ENCODE measurements at regions not wholly inside any gene's neighbourhood (a gene's known extent, or its start where the extent isn't known, plus 50 kb on each side); places are given as distances from the start of the nearest gene placed in this dataset.

DNA sequence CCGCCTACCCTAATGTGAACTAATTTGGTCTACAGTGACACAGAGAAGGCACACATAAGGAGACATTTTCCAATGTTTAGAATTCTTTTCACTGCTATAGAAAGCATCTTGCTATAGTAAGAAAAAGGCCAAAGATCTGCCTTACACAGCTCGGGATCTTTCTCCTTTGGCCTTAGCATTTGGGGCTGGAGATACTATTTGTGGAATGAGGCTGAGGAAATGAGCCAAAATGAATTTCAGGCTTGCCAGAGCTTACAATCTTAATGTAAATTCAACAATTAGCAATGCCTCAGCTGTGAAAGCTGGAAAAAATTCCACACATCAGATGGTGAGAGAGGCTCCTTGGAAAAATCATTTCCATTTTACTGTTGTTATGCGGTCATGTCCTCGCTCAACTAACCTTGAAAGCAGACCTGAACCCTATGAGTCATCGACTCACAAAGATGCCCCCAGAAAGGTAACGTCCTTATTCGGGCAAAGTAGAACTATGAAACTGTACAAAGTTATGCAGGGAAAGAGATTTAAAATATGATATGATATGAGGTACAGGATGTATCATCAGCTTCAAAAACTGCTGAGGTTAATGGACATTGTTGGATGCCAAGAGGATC is 324.5 kb upstream of the NBEA start (continued):
- TF ChIP-seq GABPA (IDR thresholded peaks at IDR 0.05 in 1 of 2, conservative IDR thresholded peaks at IDR 0.05 in 1 of 2): no peak

DNA sequence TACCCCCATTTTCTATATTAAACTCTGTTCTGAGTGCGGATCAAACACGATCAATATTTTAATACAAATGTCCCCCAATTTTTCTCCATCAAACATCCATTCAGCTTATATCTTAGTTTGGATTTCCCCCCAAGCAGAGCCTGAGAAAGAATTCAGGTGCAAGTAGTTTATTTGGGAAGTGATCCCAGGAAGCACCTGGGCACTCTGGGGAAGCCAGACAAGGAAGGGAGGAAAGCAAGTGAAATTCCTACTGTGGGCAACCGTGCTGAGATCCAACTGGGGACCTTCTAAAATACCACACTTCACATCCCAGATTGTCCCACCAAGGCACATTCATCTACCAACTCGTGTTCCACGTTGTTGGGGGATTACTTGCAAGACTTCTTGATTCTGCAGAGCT is 323.4 kb upstream of the NBEA start:
- 65% methylated on average over 5 of the region's 5 CpGs for WGBS

More for the DNA sequence above, 323.4 kb upstream of the NBEA start:
- no peak for DNase-seq (ENCODE audit: low spot score)
- TF ChIP-seq FOXA1 (IDR thresholded peaks at IDR 0.05) (no peak), HNF4A (conservative IDR thresholded peaks at IDR 0.05) (no peak), RXRA (IDR thresholded peaks at IDR 0.05) (no peak), YY1 (IDR thresholded peaks at IDR 0.05) (no peak), GABPA (IDR thresholded peaks at IDR 0.05 in 1 of 2, conservative IDR thresholded peaks at IDR 0.05 in 1 of 2) (no peak), FOXA2 (IDR thresholded peaks at IDR 0.05) (no peak), SP1 (IDR thresholded peaks at IDR 0.05) (no peak), TAF1 (conservative IDR thresholded peaks at IDR 0.05) (no peak), EGR1 (IDR thresholded peaks at IDR 0.05; ENCODE audit: low read depth in 2 of 2) (no peak)
- TF ChIP-seq, protein P1, sequence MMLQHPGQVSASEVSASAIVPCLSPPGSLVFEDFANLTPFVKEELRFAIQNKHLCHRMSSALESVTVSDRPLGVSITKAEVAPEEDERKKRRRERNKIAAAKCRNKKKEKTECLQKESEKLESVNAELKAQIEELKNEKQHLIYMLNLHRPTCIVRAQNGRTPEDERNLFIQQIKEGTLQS (IDR thresholded peaks at IDR 0.05): no peak
- TF ChIP-seq, protein P2, sequence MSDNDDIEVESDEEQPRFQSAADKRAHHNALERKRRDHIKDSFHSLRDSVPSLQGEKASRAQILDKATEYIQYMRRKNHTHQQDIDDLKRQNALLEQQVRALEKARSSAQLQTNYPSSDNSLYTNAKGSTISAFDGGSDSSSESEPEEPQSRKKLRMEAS (IDR thresholded peaks at IDR 0.05): no peak
- TF ChIP-seq, protein P3, sequence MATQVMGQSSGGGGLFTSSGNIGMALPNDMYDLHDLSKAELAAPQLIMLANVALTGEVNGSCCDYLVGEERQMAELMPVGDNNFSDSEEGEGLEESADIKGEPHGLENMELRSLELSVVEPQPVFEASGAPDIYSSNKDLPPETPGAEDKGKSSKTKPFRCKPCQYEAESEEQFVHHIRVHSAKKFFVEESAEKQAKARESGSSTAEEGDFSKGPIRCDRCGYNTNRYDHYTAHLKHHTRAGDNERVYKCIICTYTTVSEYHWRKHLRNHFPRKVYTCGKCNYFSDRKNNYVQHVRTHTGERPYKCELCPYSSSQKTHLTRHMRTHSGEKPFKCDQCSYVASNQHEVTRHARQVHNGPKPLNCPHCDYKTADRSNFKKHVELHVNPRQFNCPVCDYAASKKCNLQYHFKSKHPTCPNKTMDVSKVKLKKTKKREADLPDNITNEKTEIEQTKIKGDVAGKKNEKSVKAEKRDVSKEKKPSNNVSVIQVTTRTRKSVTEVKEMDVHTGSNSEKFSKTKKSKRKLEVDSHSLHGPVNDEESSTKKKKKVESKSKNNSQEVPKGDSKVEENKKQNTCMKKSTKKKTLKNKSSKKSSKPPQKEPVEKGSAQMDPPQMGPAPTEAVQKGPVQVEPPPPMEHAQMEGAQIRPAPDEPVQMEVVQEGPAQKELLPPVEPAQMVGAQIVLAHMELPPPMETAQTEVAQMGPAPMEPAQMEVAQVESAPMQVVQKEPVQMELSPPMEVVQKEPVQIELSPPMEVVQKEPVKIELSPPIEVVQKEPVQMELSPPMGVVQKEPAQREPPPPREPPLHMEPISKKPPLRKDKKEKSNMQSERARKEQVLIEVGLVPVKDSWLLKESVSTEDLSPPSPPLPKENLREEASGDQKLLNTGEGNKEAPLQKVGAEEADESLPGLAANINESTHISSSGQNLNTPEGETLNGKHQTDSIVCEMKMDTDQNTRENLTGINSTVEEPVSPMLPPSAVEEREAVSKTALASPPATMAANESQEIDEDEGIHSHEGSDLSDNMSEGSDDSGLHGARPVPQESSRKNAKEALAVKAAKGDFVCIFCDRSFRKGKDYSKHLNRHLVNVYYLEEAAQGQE (IDR thresholded peaks at IDR 0.05): no peak
- TF ChIP-seq, protein P4, sequence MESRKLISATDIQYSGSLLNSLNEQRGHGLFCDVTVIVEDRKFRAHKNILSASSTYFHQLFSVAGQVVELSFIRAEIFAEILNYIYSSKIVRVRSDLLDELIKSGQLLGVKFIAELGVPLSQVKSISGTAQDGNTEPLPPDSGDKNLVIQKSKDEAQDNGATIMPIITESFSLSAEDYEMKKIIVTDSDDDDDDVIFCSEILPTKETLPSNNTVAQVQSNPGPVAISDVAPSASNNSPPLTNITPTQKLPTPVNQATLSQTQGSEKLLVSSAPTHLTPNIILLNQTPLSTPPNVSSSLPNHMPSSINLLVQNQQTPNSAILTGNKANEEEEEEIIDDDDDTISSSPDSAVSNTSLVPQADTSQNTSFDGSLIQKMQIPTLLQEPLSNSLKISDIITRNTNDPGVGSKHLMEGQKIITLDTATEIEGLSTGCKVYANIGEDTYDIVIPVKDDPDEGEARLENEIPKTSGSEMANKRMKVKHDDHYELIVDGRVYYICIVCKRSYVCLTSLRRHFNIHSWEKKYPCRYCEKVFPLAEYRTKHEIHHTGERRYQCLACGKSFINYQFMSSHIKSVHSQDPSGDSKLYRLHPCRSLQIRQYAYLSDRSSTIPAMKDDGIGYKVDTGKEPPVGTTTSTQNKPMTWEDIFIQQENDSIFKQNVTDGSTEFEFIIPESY (IDR thresholded peaks at IDR 0.05): no peak
- TF ChIP-seq, protein P5, sequence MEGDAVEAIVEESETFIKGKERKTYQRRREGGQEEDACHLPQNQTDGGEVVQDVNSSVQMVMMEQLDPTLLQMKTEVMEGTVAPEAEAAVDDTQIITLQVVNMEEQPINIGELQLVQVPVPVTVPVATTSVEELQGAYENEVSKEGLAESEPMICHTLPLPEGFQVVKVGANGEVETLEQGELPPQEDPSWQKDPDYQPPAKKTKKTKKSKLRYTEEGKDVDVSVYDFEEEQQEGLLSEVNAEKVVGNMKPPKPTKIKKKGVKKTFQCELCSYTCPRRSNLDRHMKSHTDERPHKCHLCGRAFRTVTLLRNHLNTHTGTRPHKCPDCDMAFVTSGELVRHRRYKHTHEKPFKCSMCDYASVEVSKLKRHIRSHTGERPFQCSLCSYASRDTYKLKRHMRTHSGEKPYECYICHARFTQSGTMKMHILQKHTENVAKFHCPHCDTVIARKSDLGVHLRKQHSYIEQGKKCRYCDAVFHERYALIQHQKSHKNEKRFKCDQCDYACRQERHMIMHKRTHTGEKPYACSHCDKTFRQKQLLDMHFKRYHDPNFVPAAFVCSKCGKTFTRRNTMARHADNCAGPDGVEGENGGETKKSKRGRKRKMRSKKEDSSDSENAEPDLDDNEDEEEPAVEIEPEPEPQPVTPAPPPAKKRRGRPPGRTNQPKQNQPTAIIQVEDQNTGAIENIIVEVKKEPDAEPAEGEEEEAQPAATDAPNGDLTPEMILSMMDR (IDR thresholded peaks at IDR 0.05; ENCODE audit: low read depth, low read length, missing input control): no peak
- Histone ChIP-seq H3K27me3 (ENCODE audit: control insufficient read depth in 4 of 4, insufficient read depth in 4 of 4, low read length in 3 of 4) (no peaks in the 10 kb centered on the region), H3K27ac (ENCODE audit: low read depth in 1 of 2, low read length in 2 of 2) (no peak overlapping the region), H3K4me1 (ENCODE audit: control insufficient read depth in 4 of 4, insufficient read depth in 4 of 4, low read length in 3 of 4) (no peaks in the 10 kb centered on the region), H3K4me3 (ENCODE audit: low read depth in 1 of 3, low read length in 3 of 3) (no peak overlapping the region), H3K9me3 (ENCODE audit: control insufficient read depth in 4 of 4, low read length in 3 of 4) (no peaks in the 10 kb centered on the region), H3K9ac (ENCODE audit: low read depth in 1 of 2, low read length in 2 of 2) (no peak overlapping the region), H3K36me3 (ENCODE audit: control insufficient read depth in 4 of 4, insufficient read depth in 3 of 4, low read depth in 1 of 4, low read length in 3 of 4) (no peaks in the 10 kb centered on the region)

All from liver (tissue), 8 donors.